Activated T-cell treated with anti-CD3 and anti-CD28 coated beads, Interleukin-2, amount 50 U/mL, for 4 hours (primary cell): ENCODE measurements at regions not wholly inside any gene's neighbourhood (a gene's known extent, or its start where the extent isn't known, plus 50 kb on each side); places are given as distances from the start of the nearest gene placed in this dataset.

ENCODE experiments used
- ATAC-seq, 2 donors: fragments of 200-7000 bp; cut with Tn5 transposase; one replicate each; pipeline ENCODE4 v1.10.0; 2021
- DNase-seq: peaks from one replicate; pipeline ENCODE4 v3.0.0-alpha.2; 2020
- H3K27me3 Mint-ChIP-seq: one replicate; pipeline ENCODE4 v1.8.0; 2021; ENCODE audit warnings: low read depth, mixed read lengths
- H3K36me3 Mint-ChIP-seq: one replicate; pipeline ENCODE4 v1.8.0; 2022; ENCODE audit warnings: mixed read lengths; ENCODE audit not compliant: insufficient read depth
- H3K4me1 Mint-ChIP-seq: one replicate; pipeline ENCODE4 v1.8.0; 2021; ENCODE audit warnings: low read depth, mixed read lengths
- H3K4me3 Mint-ChIP-seq: one replicate; pipeline ENCODE4 v1.8.0; 2021; ENCODE audit warnings: mild to moderate bottlenecking, moderate library complexity, mixed read lengths
- H3K9me3 Mint-ChIP-seq: one replicate; pipeline ENCODE4 v1.8.0; 2021; ENCODE audit warnings: mixed read lengths

DNA sequence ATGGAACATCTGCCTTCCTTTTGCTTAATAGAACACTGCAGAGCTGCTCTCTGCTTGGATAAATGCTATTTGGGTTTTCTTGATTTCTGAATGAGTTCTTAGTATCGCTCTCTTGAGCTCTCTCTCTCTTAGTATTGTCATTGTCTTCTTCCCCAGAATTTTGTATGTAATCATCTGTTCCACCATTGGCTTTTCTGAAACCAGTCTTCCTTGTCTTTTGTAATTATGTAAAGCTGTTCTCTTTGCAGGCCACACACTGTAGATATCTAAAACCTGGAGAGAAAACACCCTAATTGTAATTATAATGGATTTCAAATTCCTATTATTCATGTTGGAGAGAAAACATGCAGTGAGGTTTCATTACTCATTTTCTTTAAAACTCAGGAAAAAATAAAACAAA, 333.1 kb upstream of the CHAC2 start:
- no peaks in the 10 kb centered on the region for H3K36me3 Mint-ChIP-seq
- no peak overlapping the region for H3K4me3 Mint-ChIP-seq
- H3K27me3 Mint-ChIP-seq, result peaks cover 6% of the 10 kb centered on the region
- DNase-seq, result no peak
- no peaks in the 10 kb centered on the region for H3K9me3 Mint-ChIP-seq
- ATAC-seq, result no peak
- no peaks in the 10 kb centered on the region for H3K4me1 Mint-ChIP-seq

DNA sequence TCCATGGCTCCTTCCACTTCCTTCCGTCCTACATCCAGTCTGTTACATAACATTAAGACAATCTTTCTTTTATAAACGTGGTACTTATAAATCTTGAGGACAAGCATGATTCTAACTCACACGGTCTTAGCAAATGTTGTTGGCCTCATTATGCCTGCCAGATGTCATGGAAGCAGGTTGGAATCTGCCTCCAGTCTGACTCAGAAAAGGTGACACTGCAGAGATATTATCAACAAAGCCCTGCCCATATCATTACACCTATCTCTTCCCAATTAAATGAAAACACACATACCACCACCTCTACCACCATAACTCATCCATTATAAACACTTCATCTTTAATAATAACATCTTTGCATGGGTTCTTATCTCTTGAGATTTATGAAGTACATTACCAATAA, 334.7 kb upstream of the CHAC2 start:
- Mint-ChIP-seq H3K4me3 (no peak overlapping the region), H3K4me1 (no peaks in the 10 kb centered on the region), H3K27me3 (peaks cover 6% of the 10 kb centered on the region), H3K9me3 (no peaks in the 10 kb centered on the region), H3K36me3 (no peaks in the 10 kb centered on the region)
- ATAC-seq, result no peak
- no peak for DNase-seq

DNA sequence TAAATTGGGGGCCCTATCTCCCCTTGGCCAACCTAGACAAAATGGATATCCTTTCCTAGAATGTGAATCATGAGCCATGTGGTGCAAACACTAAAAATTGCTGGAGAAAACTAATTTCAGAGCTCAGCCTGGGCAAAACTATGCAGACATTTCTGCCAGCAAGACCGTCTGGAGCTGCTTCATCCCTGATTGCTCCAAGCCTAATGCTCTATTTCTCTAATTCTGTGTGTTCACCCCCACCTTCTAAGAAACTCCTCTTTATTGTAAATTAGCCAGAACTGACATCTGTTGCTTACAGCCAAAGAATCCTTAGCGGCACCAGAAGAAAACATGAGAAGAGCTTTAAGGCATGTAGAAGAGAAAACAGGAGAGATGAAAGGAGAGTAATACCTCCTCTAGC, 337.7 kb upstream of the CHAC2 start:
- no peak for DNase-seq
- Mint-ChIP-seq H3K4me3 (no peak overlapping the region), H3K4me1 (no peaks in the 10 kb centered on the region), H3K36me3 (no peaks in the 10 kb centered on the region), H3K27me3 (peaks cover 9% of the 10 kb centered on the region), H3K9me3 (no peaks in the 10 kb centered on the region)
- ATAC-seq, result no peak

DNA sequence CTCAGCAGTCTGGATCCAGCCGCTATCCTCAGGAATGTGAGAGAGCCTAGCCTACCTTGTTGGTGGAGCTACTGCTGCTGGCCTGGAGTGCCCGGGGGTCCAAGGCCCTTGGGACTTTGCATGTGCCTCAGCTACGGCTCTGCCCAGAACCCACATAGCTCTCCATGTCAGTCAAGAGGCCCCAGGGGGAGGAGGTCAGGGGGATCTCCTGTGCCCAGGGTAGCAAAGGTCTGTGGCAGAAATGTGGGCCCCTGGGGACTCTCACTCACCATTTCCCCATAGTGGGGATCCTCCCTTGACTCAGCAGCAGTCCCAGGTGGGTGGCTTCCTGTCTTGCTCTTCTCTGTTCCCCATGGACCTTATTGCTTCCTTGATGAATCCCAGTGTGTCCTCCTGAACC, 342.7 kb upstream of the CHAC2 start:
- ATAC-seq (no peak), DNase-seq (no peak)
- Mint-ChIP-seq H3K36me3 (no peaks in the 10 kb centered on the region), H3K9me3 (no peaks in the 10 kb centered on the region), H3K27me3 (peaks cover 3% of the 10 kb centered on the region), H3K4me3 (no peak overlapping the region), H3K4me1 (no peaks in the 10 kb centered on the region)

DNA sequence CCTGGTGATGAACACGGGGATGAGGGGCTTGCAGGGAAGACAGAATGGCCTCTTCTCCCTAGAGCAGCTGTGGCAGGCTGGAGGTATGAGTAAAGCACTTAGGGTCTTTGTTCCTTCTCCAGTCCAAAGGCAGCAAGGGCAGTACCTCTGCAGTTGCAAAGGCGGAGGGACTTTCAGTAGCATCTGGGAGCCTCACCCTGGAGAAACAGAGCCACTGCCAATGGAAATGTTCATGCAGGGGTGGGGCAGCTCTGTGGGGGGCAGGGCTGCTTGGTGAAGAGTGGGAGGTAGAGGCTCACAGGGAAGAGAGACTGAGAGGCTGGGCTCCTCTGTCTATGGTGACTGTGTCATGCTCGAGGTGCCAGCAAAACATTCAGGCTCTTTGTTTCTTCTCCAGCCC, 344.1 kb upstream of the CHAC2 start:
- Mint-ChIP-seq H3K4me1 (no peaks in the 10 kb centered on the region), H3K36me3 (no peaks in the 10 kb centered on the region), H3K9me3 (no peaks in the 10 kb centered on the region), H3K4me3 (no peak overlapping the region), H3K27me3 (peaks cover 3% of the 10 kb centered on the region)
- ATAC-seq (no peak), DNase-seq (no peak)

GRCh38 chr2:53422979-53423378, 344.6 kb upstream of the CHAC2 start:
- no peak for ATAC-seq
- H3K4me3 Mint-ChIP-seq, result no peak overlapping the region

GRCh38 chr2:53417385-53417784, 350.2 kb upstream of the CHAC2 start:
- H3K36me3 Mint-ChIP-seq, result no peaks in the 10 kb centered on the region
- H3K4me1 Mint-ChIP-seq, result no peaks in the 10 kb centered on the region
- no peak overlapping the region for H3K4me3 Mint-ChIP-seq
- H3K27me3 Mint-ChIP-seq, result no peaks in the 10 kb centered on the region
- DNase-seq (no peak), ATAC-seq (no peak)
- H3K9me3 Mint-ChIP-seq, result no peaks in the 10 kb centered on the region

More at GRCh38 chr2:53422979-53423378, 344.6 kb upstream of the CHAC2 start:
- peaks cover 3% of the 10 kb centered on the region for H3K27me3 Mint-ChIP-seq
- no peak for DNase-seq
- no peaks in the 10 kb centered on the region for H3K9me3 Mint-ChIP-seq
- no peaks in the 10 kb centered on the region for H3K36me3 Mint-ChIP-seq
- no peaks in the 10 kb centered on the region for H3K4me1 Mint-ChIP-seq

- ATAC-seq, result no peak
- no peaks in the 10 kb centered on the region for H3K27me3 Mint-ChIP-seq
- H3K9me3 Mint-ChIP-seq, result peaks cover 7% of the 10 kb centered on the region
- DNase-seq, result no peak
- no peak overlapping the region for H3K4me3 Mint-ChIP-seq
- H3K4me1 Mint-ChIP-seq, result no peaks in the 10 kb centered on the region
- H3K36me3 Mint-ChIP-seq, result no peaks in the 10 kb centered on the region
Measured at GRCh38 chr2:53407363-53408080, 360.1 kb upstream of the CHAC2 start.

DNA sequence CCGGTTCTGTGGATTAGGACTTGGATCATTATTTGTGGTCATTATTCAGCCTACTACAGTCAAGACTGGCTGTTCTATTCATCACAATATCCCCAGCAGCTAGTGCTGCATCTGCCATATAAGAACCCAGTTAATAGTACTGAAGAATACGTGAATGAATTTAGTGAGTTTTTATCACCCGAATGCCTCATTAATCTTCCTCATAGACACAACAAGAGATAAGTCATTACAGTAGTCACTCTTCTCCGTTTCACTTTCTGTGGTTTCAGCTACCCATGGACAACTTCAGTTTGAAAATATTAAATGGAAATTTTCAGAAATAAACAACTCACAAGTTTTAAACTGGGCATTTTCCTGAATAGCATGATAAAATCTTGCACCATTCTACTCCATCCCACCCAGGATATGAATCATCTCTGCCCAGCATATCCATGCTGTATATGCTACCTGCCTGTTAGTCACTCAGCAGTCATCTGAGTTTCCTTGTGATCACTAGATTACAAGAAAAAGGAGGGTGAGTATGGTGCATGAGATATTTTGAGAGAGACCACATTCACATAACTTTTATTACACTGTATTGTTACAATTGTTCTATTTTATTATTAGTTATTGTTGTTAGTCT, 363.7 kb upstream of the CHAC2 start:
- Mint-ChIP-seq H3K4me1 (no peaks in the 10 kb centered on the region), H3K36me3 (no peaks in the 10 kb centered on the region), H3K4me3 (no peak overlapping the region), H3K9me3 (peaks cover 3% of the 10 kb centered on the region), H3K27me3 (no peaks in the 10 kb centered on the region)
- ATAC-seq (peak in 1 of 2 donors; percentile 52), DNase-seq (no peak)

DNA sequence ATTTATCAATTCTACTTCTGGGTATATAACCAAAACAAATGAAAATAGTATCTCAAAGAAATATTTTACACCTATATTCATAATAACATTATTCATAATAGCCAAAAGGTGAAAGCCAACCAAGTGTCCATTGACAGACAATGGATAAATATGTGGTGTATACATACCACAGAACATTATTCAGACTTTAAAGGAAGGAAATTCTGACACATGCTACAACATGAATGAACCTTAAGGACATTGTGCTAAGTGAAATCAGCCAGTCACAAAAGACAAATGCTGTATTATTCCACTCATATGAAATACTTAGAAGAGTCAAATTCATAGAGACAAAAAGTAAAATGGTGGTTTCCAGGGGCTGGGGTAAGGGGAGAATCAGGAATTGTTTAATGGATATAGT, 370.5 kb upstream of the CHAC2 start:
- H3K4me3 Mint-ChIP-seq, result no peak overlapping the region
- no peaks in the 10 kb centered on the region for H3K4me1 Mint-ChIP-seq
- H3K9me3 Mint-ChIP-seq, result no peaks in the 10 kb centered on the region
- no peaks in the 10 kb centered on the region for H3K36me3 Mint-ChIP-seq
- ATAC-seq (no peak), DNase-seq (no peak)
- H3K27me3 Mint-ChIP-seq, result no peaks in the 10 kb centered on the region

- H3K4me1 Mint-ChIP-seq, result no peaks in the 10 kb centered on the region
- H3K9me3 Mint-ChIP-seq, result peaks cover 3% of the 10 kb centered on the region
- no peaks in the 10 kb centered on the region for H3K36me3 Mint-ChIP-seq
- ATAC-seq (no peak), DNase-seq (no peak)
- H3K4me3 Mint-ChIP-seq, result no peak overlapping the region
- no peaks in the 10 kb centered on the region for H3K27me3 Mint-ChIP-seq
Measured at GRCh38 chr2:53381271-53381670, 386.3 kb upstream of the CHAC2 start.

GRCh38 chr2:53379547-53379946, 388.1 kb upstream of the CHAC2 start:
- Mint-ChIP-seq H3K4me3 (no peak overlapping the region), H3K4me1 (no peaks in the 10 kb centered on the region), H3K36me3 (no peaks in the 10 kb centered on the region), H3K27me3 (no peaks in the 10 kb centered on the region), H3K9me3 (peaks cover 4% of the 10 kb centered on the region)
- DNase-seq, result no peak
- ATAC-seq, result no peak

- DNase-seq (no peak), ATAC-seq (no peak)
- H3K4me3 Mint-ChIP-seq, result no peak overlapping the region
- H3K27me3 Mint-ChIP-seq, result no peaks in the 10 kb centered on the region
- H3K9me3 Mint-ChIP-seq, result peaks cover 4% of the 10 kb centered on the region
- no peaks in the 10 kb centered on the region for H3K36me3 Mint-ChIP-seq
- H3K4me1 Mint-ChIP-seq, result no peaks in the 10 kb centered on the region
Measured at GRCh38 chr2:53378791-53379190, 388.8 kb upstream of the CHAC2 start.

- no peaks in the 10 kb centered on the region for H3K27me3 Mint-ChIP-seq
- no peak for DNase-seq
- no peak for ATAC-seq
- no peak overlapping the region for H3K4me3 Mint-ChIP-seq
- no peaks in the 10 kb centered on the region for H3K4me1 Mint-ChIP-seq
- H3K36me3 Mint-ChIP-seq, result no peaks in the 10 kb centered on the region
- peaks cover 4% of the 10 kb centered on the region for H3K9me3 Mint-ChIP-seq
Measured at GRCh38 chr2:53373126-53373525, 394.5 kb upstream of the CHAC2 start.

DNA sequence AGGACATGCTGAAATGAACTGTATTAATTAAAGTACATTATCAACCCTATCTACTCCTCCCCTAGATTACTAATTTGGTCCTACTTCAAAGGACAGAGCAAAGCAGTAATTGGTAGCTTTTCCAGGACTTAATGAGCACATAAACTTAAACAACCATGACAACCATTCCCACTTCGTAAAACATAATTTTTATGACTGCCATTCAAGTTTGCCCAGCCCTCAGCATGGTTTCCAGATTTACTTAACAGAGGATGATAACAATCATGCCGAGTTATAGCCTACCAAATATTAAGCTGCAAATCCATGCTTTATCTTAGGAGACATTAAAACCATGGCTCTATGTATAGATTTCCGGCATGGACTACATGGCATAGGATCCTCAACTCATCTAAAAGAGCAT, 401.1 kb upstream of the CHAC2 start:
- Mint-ChIP-seq H3K4me3 (no peak overlapping the region), H3K36me3 (no peaks in the 10 kb centered on the region), H3K4me1 (no peaks in the 10 kb centered on the region), H3K27me3 (no peaks in the 10 kb centered on the region), H3K9me3 (peaks cover 9% of the 10 kb centered on the region)
- DNase-seq, result no peak
- no peak for ATAC-seq
